ENCODE measurements at regions not wholly inside any gene's neighbourhood (a gene's known extent, or its start where the extent isn't known, plus 50 kb on each side); places are given as distances from the start of the nearest gene placed in this dataset.
"Not testable (repeated sequence)": the region's sequence is repeated elsewhere in the genome, so short reads cannot be mapped to it uniquely, and the experiment has no call there.

DNA sequence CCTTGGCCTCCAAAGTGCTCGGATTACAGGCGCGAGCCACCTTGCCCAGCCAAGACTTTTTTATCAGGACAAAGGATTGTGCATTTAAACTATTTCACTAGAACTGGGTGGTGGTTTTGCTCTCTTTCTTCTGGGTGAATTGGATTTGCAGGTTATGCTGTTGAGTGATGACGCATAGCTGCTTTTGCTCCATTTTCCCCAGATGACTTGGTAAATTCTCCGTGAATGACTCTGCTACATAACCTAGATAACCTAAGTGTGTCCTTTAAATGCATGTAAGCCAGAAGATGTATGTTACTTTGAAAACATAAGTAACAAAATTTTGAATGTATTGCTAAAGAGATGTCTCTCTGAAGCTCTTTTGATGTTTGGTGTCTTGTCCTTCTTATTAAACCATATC is 103.7 kb downstream of the NSUN5 start:
- H3K36me3 ChIP-seq (ENCODE audit: insufficient read depth, insufficient read length, low read length); DNase-seq (ENCODE audit: low read depth, low spot score); H3K4me3 ChIP-seq (ENCODE audit: insufficient read length, low read depth); H3K9ac ChIP-seq (ENCODE audit: insufficient read length, low read depth); H3K27me3 ChIP-seq (ENCODE audit: insufficient read depth, insufficient read length); H3K4me1 ChIP-seq (ENCODE audit: insufficient read depth, insufficient read length); H3K9me3 ChIP-seq (ENCODE audit: insufficient read depth, low read length): not testable (repeated sequence)

DNA sequence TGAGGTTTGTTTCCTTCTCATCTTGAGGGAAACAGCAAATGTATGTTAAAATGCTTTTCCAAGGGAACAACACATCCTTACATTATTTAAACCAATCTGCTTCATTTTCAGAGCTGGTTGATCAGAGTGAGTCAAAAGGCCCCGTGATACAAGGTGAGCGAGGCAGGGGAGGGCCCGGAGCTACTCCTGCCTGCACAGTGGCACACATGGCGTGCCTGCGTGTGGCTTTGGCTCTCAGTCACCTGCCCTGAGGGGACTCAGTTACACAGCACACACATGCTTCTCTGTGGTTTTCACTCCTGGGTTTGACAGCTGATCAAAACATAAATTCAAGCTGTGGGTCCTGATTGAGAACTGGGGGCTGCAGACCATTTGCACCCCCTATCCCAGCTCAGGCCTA is 105.3 kb downstream of the NSUN5 start:
- H3K9ac ChIP-seq (ENCODE audit: insufficient read length, low read depth); H3K36me3 ChIP-seq (ENCODE audit: insufficient read depth, insufficient read length, low read length); H3K9me3 ChIP-seq (ENCODE audit: insufficient read depth, low read length); H3K4me3 ChIP-seq (ENCODE audit: insufficient read length, low read depth); DNase-seq (ENCODE audit: low read depth, low spot score); H3K27me3 ChIP-seq (ENCODE audit: insufficient read depth, insufficient read length); H3K4me1 ChIP-seq (ENCODE audit: insufficient read depth, insufficient read length): not testable (repeated sequence)

DNA sequence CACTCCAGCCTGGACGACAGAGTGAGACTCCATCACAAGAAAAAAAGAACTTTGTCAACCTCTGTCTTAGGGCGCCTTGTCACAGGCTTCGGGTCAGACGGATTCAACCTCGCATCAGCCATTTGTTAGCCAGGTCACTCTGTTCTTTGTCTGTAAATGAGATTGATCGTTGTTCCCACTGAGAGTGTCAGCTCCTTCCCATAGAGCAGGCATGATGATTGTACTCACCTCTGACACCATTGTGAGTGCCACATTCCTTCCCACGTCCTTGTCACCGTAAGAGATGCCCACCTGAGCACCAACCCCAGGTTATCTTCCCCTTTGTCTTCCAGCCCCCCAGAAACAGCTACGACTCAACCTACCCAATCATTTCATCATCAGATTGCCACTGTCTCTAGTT is 107.4 kb downstream of the NSUN5 start:
- not testable (repeated sequence) for H3K4me3 ChIP-seq (ENCODE audit: insufficient read length, low read depth); DNase-seq (ENCODE audit: low read depth, low spot score); H3K27me3 ChIP-seq (ENCODE audit: insufficient read depth, insufficient read length); H3K4me1 ChIP-seq (ENCODE audit: insufficient read depth, insufficient read length); H3K9ac ChIP-seq (ENCODE audit: insufficient read length, low read depth); H3K9me3 ChIP-seq (ENCODE audit: insufficient read depth, low read length); H3K36me3 ChIP-seq (ENCODE audit: insufficient read depth, insufficient read length, low read length)

DNA sequence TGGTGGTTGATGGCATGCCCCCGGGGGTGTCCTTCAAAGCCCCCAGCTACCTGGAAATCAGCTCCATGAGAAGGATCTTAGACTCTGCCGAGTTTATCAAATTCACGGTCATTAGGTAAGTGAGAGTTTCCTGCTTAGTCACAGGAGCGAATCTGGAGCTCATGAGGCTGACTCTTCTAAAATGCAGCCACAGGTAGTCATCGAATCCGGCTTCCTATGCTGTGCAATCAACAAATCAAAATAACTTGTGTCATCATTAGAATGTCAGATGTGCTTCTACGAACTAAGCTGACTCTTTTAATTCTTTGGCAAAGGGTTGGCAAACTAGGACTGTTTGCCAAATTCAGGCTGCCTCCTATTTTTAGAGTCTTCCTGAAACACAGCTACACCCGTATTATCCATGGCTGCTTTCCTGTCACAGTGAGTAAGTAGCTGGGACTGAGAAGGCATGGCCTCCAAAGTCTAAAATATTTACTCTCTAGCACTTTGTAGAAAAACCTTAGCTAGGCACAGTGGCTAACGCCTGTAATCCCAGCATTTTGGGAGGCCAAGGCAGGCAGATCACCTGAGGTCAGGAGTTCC is 108.0 kb downstream of the NSUN5 start:
- H3K4me1 ChIP-seq (ENCODE audit: insufficient read depth, insufficient read length); DNase-seq (ENCODE audit: low read depth, low spot score); H3K4me3 ChIP-seq (ENCODE audit: insufficient read length, low read depth); H3K36me3 ChIP-seq (ENCODE audit: insufficient read depth, insufficient read length, low read length); H3K27me3 ChIP-seq (ENCODE audit: insufficient read depth, insufficient read length); H3K9me3 ChIP-seq (ENCODE audit: insufficient read depth, low read length); H3K9ac ChIP-seq (ENCODE audit: insufficient read length, low read depth): not testable (repeated sequence)

DNA sequence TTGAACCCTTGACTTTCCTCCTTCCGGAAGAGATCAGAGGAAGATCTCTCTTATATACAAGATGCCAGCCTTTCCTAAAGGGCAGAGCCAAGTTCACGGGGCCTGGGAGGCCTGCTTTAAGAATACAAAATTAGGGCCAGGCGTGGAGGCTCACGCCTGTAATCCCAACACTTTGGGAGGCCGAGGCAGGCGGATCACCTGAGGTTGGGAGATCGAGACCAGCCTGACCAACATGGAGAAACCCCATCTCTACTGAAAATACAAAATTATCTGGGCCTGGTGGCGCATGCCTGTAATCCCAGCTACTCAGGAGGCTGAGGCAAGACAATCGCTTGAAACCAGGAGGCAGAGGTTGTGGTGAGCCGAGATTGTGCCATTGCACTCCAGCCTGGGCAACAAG is 108.2 kb upstream of the SPDYE9 start:
- not testable (repeated sequence) for H3K4me1 ChIP-seq (ENCODE audit: insufficient read depth, insufficient read length); H3K9me3 ChIP-seq (ENCODE audit: insufficient read depth, low read length)

DNA sequence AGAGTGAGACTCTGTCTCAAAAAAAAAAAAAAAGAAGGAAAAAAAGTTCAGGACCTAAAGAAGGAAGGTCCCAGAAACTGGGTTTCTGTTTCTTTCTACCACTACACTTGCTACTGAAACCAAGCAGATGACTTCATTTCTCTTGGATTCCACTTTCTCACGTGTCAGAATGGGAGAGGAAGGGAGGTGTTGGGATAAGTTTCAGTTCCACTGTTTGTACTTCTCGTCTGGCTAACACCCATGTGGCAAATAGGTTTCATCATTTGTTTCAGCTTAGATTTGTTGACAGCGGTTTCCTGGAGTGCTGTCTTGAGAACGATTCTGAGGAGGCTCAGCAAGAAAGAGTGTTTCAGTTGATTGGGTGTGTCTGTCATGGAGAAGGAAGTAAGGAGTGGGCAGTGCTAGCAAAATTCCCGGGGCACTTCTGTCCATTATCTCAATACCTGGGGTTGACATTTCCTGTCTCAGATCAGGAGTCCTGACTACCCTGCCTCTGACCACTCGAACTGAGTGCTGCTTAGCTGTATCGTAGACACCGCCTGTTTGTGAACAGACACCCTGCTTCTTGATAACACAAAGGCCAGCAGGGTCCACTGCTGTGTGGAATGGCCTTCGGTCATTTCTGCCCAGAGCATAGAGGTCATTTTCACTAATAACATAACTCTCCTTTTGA is 104.8 kb upstream of the SPDYE9 start:
- H3K36me3 ChIP-seq (ENCODE audit: insufficient read depth, insufficient read length, low read length); H3K27me3 ChIP-seq (ENCODE audit: insufficient read depth, insufficient read length); H3K9me3 ChIP-seq (ENCODE audit: insufficient read depth, low read length); H3K4me3 ChIP-seq (ENCODE audit: insufficient read length, low read depth); H3K4me1 ChIP-seq (ENCODE audit: insufficient read depth, insufficient read length); DNase-seq (ENCODE audit: low read depth, low spot score); H3K9ac ChIP-seq (ENCODE audit: insufficient read length, low read depth): not testable (repeated sequence)

More for the DNA sequence above, 108.2 kb upstream of the SPDYE9 start:
- not testable (repeated sequence) for H3K4me3 ChIP-seq (ENCODE audit: insufficient read length, low read depth); DNase-seq (ENCODE audit: low read depth, low spot score); H3K27me3 ChIP-seq (ENCODE audit: insufficient read depth, insufficient read length); H3K9ac ChIP-seq (ENCODE audit: insufficient read length, low read depth); H3K36me3 ChIP-seq (ENCODE audit: insufficient read depth, insufficient read length, low read length)

DNA sequence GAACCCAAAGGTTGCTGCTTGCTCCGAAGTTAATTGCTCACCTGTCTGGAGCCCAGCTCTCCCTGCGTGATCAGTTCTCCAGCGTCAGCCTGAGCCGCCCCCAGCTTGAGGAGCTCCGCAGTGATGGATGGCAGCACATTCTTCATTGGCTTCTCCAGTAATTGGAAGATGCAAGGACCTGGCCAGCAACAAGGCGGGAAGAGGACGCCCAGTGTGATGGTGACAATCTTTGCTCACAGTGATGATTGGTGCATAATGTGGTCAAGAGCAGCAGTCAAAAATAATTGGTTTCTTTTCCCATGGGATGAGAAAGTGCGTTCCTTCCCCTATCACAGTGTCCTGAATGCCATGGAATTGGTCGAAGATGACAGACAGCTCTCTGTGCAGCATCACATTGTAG is 102.4 kb upstream of the SPDYE9 start:
- DNase-seq (ENCODE audit: low read depth, low spot score): not testable (repeated sequence)

DNA sequence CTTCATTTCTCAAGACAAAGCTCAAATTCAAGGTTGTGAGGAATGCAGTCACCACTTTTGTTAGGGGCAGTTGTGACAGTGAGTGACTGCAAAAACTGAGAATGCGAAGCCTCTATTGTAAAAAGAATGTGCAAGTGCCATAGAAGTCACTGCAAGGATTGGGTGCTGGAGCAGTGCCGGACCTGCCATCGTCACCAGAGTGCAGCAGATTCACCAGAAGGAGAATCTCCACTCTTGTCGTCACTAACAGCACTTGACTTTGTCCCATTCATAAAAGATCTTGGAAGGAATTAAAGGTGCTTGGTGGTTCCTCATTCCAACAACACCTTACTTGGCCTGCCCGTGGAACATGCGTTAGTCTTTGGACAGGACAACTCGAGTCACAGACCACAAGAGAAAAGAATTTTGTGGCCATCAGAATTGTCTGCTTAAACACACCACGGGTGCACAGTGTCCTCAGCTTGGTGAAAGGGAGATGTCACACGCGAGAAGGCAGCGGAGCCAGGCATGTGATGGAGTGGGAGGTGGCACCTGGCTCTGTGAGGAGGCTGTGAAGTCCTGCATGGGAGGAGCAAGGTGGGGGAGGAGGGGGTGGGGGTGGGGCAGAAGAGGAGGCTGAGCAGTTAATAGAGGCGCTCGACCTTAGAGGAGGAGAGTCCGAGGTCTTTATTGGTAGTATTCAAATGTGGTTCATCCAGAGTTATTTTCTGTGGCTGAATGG is 100.9 kb upstream of the SPDYE9 start:
- H3K9ac ChIP-seq (ENCODE audit: insufficient read length, low read depth); H3K36me3 ChIP-seq (ENCODE audit: insufficient read depth, insufficient read length, low read length); H3K27me3 ChIP-seq (ENCODE audit: insufficient read depth, insufficient read length); H3K4me1 ChIP-seq (ENCODE audit: insufficient read depth, insufficient read length); DNase-seq (ENCODE audit: low read depth, low spot score); H3K4me3 ChIP-seq (ENCODE audit: insufficient read length, low read depth); H3K9me3 ChIP-seq (ENCODE audit: insufficient read depth, low read length): not testable (repeated sequence)

More for the DNA sequence above, 102.4 kb upstream of the SPDYE9 start:
- not testable (repeated sequence) for H3K9ac ChIP-seq (ENCODE audit: insufficient read length, low read depth); H3K4me3 ChIP-seq (ENCODE audit: insufficient read length, low read depth); H3K27me3 ChIP-seq (ENCODE audit: insufficient read depth, insufficient read length); H3K9me3 ChIP-seq (ENCODE audit: insufficient read depth, low read length); H3K36me3 ChIP-seq (ENCODE audit: insufficient read depth, insufficient read length, low read length); H3K4me1 ChIP-seq (ENCODE audit: insufficient read depth, insufficient read length)

DNA sequence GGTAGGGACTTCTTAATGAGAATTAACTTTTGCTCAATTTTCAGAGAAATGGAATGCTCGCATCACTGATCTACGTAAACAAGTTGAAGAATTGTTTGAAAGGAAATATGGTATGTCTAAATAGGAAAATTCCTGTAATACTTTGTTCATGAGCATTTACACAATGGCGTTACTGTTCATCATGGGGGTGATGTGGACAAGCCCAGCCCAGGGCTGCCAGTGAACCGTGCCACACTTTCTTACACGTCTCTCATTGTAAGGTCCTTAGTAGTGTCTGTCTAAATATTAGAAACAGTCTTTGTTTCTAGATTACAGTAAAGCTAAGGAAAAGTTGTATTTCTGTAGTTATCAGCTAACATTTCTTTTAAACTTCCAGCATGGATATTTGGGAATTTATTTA is 91.0 kb upstream of the SPDYE9 start:
- H3K9me3 ChIP-seq (ENCODE audit: insufficient read depth, low read length); DNase-seq (ENCODE audit: low read depth, low spot score); H3K9ac ChIP-seq (ENCODE audit: insufficient read length, low read depth); H3K27me3 ChIP-seq (ENCODE audit: insufficient read depth, insufficient read length); H3K4me3 ChIP-seq (ENCODE audit: insufficient read length, low read depth); H3K4me1 ChIP-seq (ENCODE audit: insufficient read depth, insufficient read length); H3K36me3 ChIP-seq (ENCODE audit: insufficient read depth, insufficient read length, low read length): not testable (repeated sequence)

DNA sequence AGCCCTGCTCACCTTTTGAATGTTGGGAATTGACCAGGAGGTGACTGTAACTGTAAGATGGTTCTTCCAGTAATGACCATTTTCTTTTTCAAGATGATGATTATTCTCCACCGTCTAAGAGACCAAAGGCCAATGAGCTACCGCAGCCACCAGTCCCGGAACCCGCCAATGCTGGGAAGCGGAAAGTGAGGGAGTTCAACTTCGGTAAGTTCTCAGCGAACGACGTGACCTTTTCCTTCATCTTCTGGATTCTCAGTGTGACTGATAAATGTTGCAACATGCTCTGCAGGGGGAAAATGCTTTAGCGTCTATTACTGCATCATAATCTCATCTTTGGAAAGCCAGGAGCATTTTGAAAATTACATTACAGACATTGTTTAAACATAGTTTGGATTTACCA is 89.5 kb upstream of the SPDYE9 start:
- not testable (repeated sequence) for H3K9ac ChIP-seq (ENCODE audit: insufficient read length, low read depth); H3K4me1 ChIP-seq (ENCODE audit: insufficient read depth, insufficient read length); H3K36me3 ChIP-seq (ENCODE audit: insufficient read depth, insufficient read length, low read length); H3K27me3 ChIP-seq (ENCODE audit: insufficient read depth, insufficient read length); H3K9me3 ChIP-seq (ENCODE audit: insufficient read depth, low read length); H3K4me3 ChIP-seq (ENCODE audit: insufficient read length, low read depth); DNase-seq (ENCODE audit: low read depth, low spot score)

DNA sequence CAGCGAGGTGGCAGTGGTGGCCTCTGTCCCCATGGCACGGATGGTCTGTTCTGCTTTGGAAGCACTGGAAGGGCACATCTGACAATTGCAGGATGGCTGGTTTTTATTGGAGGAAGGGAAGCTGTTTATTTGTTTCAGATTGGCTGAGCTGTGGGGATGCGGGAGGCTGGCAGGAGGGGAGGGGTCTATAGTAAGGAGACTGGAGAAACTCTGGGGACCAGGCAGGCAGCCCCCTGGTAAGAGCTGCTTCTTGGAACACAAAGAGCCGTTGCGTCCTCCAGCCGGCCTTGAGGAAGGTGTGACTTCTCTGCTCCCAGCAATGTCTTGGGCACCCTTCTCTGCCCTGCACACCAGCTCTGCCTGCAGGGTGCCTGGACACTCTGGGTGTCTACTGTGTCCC is 85.1 kb upstream of the SPDYE9 start:
- H3K27me3 ChIP-seq (ENCODE audit: insufficient read depth, insufficient read length); H3K4me1 ChIP-seq (ENCODE audit: insufficient read depth, insufficient read length); H3K36me3 ChIP-seq (ENCODE audit: insufficient read depth, insufficient read length, low read length); H3K9ac ChIP-seq (ENCODE audit: insufficient read length, low read depth); H3K4me3 ChIP-seq (ENCODE audit: insufficient read length, low read depth); H3K9me3 ChIP-seq (ENCODE audit: insufficient read depth, low read length); DNase-seq (ENCODE audit: low read depth, low spot score): not testable (repeated sequence)

DNA sequence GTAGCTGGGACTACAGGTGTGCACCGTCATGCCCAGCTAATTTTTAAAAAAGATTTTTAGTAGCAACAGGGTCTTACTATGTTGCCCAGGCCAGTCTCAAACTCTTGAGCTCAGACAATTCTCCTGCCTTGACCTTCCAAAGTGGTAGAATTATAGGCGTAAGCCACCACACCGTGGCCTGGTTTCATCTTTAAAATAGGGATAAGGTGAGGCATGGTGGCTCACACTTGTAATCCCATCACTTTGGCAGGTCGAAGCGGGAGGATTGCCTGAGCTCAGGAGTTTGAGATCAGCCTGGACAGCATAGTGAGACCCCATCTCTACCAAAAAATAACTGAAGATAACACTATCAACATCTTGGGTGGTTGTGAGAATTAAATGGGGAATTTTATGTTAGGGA is 84.6 kb upstream of the SPDYE9 start:
- not testable (repeated sequence) for DNase-seq (ENCODE audit: low read depth, low spot score)

More for the DNA sequence above, 84.6 kb upstream of the SPDYE9 start:
- H3K4me1 ChIP-seq (ENCODE audit: insufficient read depth, insufficient read length); H3K4me3 ChIP-seq (ENCODE audit: insufficient read length, low read depth); H3K36me3 ChIP-seq (ENCODE audit: insufficient read depth, insufficient read length, low read length); H3K9me3 ChIP-seq (ENCODE audit: insufficient read depth, low read length); H3K27me3 ChIP-seq (ENCODE audit: insufficient read depth, insufficient read length); H3K9ac ChIP-seq (ENCODE audit: insufficient read length, low read depth): not testable (repeated sequence)
